ENCODE measurements at regions not wholly inside any gene's neighbourhood (a gene's known extent, or its start where the extent isn't known, plus 50 kb on each side); places are given as distances from the start of the nearest gene placed in this dataset.

DNA sequence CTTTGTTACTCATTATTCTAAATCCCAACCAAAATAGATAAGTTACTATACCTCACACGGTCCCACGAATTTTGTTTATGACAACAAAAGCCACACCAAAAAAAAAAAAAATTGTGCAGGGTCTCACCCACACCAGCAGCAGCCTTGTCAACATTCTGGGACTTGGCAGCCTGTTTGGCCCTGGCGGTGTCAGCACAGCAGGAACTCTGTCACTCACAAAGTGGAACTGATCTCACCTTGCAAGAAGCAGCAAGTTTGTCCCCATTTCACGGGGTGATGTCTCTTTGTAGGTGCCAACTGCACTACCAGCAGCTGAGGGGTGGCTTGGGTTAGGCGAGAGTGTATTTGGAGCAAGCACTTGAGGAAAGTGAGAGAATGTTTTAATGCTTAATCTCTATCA, 75.0 kb upstream of the CHRM3 start (continued):
- TF ChIP-seq, protein P1, sequence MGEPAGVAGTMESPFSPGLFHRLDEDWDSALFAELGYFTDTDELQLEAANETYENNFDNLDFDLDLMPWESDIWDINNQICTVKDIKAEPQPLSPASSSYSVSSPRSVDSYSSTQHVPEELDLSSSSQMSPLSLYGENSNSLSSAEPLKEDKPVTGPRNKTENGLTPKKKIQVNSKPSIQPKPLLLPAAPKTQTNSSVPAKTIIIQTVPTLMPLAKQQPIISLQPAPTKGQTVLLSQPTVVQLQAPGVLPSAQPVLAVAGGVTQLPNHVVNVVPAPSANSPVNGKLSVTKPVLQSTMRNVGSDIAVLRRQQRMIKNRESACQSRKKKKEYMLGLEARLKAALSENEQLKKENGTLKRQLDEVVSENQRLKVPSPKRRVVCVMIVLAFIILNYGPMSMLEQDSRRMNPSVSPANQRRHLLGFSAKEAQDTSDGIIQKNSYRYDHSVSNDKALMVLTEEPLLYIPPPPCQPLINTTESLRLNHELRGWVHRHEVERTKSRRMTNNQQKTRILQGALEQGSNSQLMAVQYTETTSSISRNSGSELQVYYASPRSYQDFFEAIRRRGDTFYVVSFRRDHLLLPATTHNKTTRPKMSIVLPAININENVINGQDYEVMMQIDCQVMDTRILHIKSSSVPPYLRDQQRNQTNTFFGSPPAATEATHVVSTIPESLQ (CRISPR knock-in tag; IDR thresholded peaks at IDR 0.05): no peak
- TF ChIP-seq BRD9 (IDR thresholded peaks at IDR 0.05; ENCODE audit: low read depth, partially characterized antibody) (no peak), GABPA (tag; conservative IDR thresholded peaks at IDR 0.05; ENCODE audit: low read depth) (no peak), KLF10 (CRISPR knock-in tag; IDR thresholded peaks at IDR 0.05) (no peak), MBD2 (IDR thresholded peaks at IDR 0.05; ENCODE audit: borderline replicate concordance, low read depth) (no peak), U2AF2 (optimal IDR thresholded peaks at IDR 0.05; ENCODE audit: low read depth, low read length) (no peak), NFE2 (IDR thresholded peaks at IDR 0.05; ENCODE audit: low read depth) (no peak), PHB (CRISPR knock-in tag; IDR thresholded peaks at IDR 0.05) (no peak), JUNB (CRISPR knock-in tag; conservative IDR thresholded peaks at IDR 0.05) (no peak)
- TF ChIP-seq, protein P2, sequence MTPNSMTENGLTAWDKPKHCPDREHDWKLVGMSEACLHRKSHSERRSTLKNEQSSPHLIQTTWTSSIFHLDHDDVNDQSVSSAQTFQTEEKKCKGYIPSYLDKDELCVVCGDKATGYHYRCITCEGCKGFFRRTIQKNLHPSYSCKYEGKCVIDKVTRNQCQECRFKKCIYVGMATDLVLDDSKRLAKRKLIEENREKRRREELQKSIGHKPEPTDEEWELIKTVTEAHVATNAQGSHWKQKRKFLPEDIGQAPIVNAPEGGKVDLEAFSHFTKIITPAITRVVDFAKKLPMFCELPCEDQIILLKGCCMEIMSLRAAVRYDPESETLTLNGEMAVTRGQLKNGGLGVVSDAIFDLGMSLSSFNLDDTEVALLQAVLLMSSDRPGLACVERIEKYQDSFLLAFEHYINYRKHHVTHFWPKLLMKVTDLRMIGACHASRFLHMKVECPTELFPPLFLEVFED (CRISPR knock-in tag; conservative IDR thresholded peaks at IDR 0.05): no peak
- TF ChIP-seq, protein P3, sequence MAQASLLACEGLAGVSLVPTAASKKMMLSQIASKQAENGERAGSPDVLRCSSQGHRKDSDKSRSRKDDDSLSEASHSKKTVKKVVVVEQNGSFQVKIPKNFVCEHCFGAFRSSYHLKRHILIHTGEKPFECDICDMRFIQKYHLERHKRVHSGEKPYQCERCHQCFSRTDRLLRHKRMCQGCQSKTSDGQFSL (CRISPR knock-in tag; IDR thresholded peaks at IDR 0.05): no peak
- TF ChIP-seq, protein P3 (tag; IDR thresholded peaks at IDR 0.05): no peak
- TF ChIP-seq, protein P4, sequence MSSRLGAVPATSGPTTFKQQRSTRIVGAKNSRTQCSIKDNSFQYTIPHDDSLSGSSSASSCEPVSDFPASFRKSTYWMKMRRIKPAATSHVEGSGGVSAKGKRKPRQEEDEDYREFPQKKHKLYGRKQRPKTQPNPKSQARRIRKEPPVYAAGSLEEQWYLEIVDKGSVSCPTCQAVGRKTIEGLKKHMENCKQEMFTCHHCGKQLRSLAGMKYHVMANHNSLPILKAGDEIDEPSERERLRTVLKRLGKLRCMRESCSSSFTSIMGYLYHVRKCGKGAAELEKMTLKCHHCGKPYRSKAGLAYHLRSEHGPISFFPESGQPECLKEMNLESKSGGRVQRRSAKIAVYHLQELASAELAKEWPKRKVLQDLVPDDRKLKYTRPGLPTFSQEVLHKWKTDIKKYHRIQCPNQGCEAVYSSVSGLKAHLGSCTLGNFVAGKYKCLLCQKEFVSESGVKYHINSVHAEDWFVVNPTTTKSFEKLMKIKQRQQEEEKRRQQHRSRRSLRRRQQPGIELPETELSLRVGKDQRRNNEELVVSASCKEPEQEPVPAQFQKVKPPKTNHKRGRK (tag; IDR thresholded peaks at IDR 0.05): no peak
- TF ChIP-seq, protein P5, sequence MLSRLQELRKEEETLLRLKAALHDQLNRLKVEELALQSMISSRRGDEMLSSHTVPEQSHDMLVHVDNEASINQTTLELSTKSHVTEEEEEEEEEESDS (CRISPR knock-in tag; IDR thresholded peaks at IDR 0.05): no peak

All from K562 (cell line).